Activated CD8-positive, alpha-beta memory T cell treated with anti-CD3 and anti-CD28 coated beads, Interleukin-2, amount 50 U/mL, for 1 hour (primary cell): ENCODE measurements at regions not wholly inside any gene's neighbourhood (a gene's known extent, or its start where the extent isn't known, plus 50 kb on each side); places are given as distances from the start of the nearest gene placed in this dataset.

Source experiments
- DNase-seq: peaks from one replicate; pipeline ENCODE4 v3.0.0-alpha.2; 2020; ENCODE audit errors: extremely low read depth

DNA sequence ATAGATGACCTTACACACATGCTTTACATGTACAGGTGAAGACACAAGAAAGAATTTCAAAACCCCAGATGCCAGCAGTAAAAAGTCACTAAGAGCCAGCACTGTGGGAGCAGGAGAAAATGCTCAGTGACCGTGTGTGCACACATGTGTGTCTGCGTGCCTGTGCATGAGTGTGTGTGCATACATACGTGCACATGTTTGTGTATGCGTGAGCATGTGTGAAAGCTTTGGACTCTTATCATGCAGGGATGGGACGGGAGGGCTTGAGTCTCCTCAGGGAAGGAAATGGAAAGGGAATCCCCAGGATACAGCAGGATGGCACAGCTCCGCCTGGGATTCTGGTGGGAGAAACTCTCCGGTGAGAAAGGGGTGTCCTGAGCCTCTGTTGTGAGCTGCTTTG is 121.5 kb upstream of the B3GAT1 start:
- no peak for DNase-seq

DNA sequence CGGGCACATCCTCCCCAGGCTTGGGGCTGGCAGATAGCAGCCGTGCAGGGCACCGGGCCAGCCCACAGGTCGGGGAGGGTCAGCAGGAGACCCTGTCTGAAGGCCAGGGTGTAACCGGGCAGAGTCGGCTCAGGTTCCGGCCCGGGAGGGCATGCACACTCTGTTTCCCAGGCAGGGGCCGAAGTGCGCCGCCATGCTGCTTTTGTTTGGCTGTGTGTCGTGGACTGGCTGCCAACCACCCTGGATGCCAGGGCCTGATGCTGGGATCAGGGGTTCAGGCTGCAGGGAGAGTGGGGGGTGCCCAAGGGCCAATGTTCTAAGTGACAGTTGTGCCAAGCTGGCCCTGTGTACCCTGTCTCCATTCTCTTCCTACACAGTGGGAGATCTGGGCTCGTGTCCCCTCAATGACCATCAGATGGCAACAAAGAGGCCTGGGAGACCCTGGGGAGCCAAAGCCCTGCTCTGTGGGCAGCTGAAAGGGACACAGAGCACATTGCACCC is 120.9 kb upstream of the B3GAT1 start:
- no peak for DNase-seq

GRCh38 chr11:134532131-134532920 is 120.3 kb upstream of the B3GAT1 start:
- DNase-seq: no peak

DNA sequence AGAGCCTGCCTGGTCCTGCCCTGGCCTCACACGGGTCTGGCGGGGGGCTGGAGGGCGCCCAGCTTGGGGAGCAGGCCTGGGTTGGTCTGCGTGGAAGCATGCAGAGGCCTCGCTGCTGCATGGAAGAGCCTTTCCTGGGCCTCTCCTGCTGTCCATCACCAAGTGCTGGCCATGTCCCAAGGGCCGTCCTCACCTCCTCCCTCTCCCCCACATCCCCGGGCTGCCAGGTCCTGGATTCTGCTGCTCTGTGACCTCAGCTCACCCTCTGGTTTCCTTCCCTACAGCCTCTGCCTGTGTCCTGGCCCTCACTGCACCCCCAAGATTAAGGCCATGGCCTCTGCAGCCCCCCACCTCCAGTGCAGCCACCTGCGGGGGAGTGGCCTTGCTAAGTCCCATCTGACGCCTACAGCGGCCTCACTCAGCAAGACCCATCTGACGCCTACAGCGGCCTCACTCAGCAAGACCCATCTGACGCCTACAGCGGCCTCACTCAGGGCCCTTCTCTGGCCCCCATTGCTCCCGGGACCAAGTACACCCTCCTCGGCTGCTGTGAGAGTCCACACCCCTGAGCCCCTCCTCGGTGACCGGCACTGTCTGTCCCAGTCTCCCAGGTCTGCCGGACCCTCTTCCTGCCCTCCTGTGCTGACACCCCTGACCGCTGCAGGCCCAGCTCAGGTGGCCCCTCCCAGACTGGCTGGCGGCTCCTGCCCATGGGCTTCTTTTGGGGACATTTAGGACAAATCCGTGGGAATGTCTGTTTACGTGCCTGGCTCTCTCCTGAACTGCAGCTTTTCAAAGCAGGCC is 119.5 kb upstream of the B3GAT1 start:
- no peak for DNase-seq

- DNase-seq: no peak
Observed at GRCh38 chr11:134530636-134531326, 118.7 kb upstream of the B3GAT1 start.

- DNase-seq: no peak
Observed at GRCh38 chr11:134529212-134530096, 117.4 kb upstream of the B3GAT1 start.

DNA sequence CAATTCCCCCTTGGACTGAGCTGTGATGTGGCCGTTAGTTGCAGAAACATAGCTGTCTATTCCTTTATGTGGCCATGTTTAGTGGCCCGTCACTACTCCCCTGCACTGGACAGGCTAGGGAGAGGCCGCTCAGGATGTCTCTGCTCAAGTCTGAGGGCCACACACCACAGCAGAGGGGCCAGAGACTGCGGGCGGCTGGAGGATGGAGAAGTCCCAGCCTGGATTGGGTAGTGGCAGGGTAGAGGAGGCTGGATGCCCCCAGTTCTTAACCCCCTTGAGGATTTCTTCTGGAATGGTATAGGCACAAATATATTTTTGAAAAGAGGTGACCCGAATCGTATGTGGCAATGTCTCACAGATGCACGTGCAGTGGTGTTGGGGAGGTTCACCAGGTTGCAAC is 116.4 kb upstream of the B3GAT1 start:
- no peak for DNase-seq

DNA sequence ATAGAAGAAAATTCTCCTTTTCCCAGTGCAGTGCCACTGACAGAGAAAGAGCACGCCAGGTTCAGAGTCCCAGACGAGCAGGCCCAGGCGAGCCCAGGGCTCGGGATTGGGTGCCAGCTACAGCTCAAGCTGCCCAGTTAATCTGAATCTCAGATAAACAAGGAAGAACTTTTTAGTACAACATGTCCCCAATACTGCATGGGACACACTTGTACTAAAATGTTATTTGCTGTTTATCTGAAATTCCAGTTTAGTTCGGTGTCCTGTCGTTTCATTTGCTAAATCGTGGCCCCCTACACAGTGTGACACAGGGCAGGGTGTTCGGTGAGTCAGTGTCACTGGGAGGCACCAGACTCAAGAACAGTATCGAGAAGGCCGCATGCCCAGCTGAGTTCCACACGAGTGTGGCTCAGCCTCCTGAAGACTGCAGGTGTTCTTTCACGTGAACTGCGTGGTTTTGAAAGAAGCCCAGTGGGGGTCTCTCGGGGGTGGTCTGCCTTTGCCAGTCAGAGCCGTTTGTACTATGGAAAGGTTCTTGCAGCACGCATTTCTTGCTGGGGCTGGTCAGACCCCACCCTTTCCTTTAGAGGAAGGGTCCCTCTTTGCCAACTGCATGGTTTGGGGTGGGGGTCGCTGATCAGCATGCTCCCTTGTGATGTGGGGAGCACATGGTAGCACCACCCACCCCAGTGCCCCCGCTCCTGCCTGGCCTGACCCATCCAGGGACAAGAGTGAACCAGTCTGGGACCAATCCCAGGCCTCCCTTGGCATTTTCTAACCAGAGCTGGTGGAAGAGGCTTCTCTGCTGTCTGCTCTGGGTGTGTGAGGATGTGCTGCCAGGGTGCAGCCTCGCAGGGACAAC is 115.6 kb upstream of the B3GAT1 start:
- no peak for DNase-seq

- DNase-seq: no peak
Observed at GRCh38 chr11:134524896-134525845, 113.1 kb upstream of the B3GAT1 start.

DNA sequence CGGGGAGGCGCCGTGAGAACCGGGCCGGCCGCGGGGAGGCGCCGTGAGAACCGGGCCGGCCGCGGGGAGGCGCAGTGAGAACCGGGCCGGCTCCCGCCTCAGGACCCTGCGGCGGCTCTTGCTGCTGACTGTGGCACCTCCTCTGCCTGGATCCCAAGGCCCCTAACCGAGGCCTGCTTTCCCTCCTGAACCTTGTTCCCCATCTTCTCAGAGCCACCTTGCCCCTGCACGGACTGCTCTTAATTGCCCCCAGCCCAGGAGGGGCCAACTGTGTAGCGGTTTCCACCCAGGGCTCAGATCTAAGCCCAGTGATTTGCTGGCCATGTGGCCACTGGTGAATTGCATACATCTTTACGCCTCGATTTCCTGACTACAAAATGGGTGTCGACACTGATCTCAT is 112.2 kb upstream of the B3GAT1 start:
- DNase-seq: no peak

DNA sequence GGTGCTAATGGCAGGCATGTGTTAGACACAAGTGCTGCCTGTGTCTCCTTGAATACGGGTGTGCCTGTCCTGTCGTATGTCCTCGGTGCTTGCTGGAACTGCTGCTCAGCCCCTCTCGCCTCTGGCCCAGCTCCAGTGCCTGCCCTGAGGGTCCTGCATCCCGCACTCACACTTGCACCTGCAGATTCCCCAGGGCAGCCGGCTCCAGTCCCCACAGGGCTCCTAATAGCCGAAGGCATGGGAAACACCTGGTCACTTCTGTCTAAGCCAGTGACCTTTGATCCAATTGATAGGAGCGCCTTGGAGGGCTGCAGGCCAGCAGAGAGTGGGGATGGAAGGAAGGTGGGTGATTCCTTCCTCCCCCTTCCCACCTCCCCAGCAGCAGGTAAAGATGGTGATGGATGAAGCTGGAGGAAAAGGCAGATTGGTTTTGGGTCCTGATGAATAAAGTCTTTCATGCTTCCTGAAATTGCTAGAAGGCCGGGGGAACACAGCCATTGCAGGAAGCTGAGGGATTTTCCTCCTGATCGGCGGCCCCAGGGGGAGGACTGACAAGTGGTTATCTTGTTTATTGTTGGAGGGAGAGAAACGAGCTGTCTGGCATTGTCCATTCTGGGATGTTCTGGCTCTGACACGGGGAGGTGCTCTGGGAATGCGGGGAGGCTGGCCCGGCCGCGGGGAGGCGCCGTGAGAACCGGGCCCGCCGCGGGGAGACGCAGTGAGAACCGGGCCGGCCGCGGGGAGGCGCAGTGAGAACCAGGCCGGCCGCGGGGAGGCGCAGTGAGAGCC is 110.9 kb upstream of the B3GAT1 start:
- no peak for DNase-seq

DNA sequence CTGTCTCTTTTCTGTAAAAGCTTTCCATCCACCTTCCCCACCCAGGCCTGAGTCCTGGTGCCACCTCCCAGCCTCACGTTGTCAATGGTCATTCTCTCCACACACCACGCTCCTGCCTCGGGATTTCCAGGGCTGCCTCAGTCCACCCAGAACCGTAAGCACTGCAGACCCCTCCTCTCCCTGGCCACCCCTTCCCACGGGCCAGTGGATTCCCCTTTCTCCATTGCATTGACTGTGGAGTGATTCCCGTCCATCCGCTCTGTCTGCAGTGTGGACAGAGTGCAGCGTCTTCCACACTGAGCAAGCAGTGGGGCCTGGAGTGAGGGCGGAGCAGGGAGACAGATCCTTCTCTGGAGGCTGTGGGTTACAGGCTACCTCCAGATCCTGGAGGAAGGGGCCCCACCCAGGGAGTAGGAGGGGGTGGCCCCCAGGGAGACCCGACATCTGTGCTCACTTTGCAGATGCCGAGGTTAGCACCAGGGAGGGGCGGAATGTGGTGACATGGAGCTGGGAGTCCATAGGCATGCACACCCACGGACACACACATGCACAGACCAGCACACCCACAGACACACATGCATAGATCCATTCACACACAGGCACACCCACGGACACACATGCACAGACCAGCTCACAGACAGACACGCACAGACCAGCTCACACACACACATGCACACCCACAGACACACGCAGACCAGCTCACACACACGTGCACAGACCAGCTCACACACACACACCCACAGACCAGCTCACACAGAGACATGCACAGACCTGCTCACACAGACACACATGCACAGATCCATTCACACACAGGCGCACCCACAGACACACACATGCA is 109.6 kb upstream of the B3GAT1 start:
- no peak for DNase-seq

GRCh38 chr11:134521001-134521400 is 109.0 kb upstream of the B3GAT1 start:
- no peak for DNase-seq

DNA sequence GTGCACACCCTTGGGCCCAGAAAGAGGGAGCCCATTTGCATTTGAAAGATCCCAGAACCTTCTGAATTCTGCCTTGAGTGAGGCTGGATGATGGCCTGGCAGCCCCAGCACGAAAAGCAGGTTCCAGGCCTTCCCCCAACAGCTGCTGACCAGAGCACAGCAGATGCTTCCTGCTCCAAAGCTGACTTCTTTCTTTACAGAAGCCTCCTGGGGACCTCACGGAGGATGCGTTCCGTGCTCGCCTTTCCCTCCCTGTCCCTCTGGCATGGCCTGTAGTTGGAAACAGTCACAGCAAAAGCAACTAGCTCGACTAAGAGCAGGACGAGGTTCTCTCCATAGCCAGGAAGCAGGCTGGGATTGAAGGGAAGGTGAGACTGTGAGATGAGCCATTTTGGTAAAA is 107.7 kb upstream of the B3GAT1 start:
- DNase-seq: no peak

GRCh38 chr11:134519390-134519750 is 107.3 kb upstream of the B3GAT1 start:
- no peak for DNase-seq

- DNase-seq: no peak
Observed at GRCh38 chr11:134518616-134519389, 106.8 kb upstream of the B3GAT1 start.
